HG03103 (cell line): ENCODE measurements at regions not wholly inside any gene's neighbourhood (a gene's known extent, or its start where the extent isn't known, plus 50 kb on each side); places are given as distances from the start of the nearest gene placed in this dataset.

Source experiments
- ATAC-seq: cut with Tn5 transposase; IDR thresholded peaks from one replicate; pipeline ENCODE4 v1.9.1; 2021; ENCODE audit warnings: low read depth; ENCODE audit not compliant: unreplicated experiment

DNA sequence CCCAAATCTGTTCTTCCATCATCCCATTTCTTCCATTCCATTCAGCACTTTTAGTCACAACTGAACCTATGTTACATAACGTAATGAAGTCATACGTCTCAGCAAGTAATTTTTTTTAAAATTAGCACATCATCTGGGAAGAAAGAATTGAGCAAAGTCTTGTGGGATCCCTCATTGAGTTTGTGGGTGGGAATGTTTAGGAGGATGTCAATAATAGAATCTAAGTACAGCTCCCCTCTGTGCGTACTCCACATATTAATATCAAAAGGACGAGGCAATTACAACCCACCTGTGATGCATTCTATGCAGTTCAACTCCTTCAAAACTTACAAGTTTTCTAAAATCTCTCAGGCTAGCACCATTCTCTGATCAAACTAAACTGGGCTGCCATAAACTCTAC, 526.3 kb downstream of the AGTPBP1 start:
- ATAC-seq: no peak

DNA sequence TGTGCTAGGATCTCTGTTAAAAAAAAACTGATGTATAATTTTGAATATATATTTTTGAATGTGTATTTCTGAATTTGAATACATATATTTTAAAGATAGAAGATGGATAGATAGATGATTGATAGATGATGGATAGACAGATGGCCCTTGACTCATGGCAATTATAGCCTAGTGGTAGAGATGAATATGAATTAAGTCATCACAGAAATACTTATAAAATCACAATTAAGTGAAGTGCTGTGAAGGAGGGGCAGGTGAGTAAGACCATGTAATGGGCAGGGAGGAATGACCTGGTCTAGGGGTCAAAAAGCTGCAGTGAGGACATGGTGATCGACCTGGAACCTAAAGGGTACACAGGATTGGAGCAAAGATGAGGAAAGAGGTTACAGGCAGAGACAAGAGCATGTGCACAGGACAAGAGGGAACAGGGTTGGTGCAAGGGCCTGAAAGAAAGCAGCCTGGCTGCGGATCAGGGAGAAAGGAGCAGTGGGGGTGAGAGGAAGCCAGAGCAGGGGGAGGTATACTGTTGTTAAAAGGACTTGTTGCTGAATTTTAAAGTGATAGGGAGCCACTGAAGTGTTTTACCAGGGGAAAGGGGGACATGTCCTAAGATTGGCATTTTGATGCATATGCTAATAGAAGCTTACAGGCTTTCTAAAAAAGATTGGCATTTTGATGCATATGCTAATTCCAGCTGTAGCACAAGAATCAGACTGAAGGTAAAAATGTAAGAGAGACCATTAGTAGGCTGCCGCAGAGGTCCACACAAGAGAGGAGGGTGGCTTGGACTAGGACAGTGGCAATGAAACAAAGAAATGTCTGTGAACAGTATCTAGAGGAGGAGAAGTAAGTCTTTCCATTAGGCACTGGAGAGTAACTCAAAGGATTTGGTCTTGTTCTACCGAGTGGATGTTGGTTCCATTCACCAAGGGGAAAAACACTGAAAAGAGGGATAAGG, 527.8 kb downstream of the AGTPBP1 start:
- ATAC-seq: no peak

DNA sequence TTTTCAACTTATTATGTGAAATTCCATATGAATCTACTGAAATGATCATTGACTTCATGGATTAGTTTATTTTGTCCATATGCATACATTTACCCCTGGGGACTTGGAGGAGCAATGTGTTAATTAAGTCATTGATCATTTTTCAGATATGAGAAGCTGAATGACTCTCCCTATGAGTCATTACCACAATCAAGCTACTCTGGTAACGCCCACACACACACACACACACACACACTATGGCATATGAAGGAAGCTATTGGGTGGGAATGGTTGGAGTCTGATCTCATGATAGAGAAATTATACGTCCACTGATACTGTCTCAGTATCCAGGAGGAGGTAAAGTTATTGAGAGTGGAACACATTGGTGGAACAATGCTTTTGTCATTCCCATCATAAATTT, 528.9 kb downstream of the AGTPBP1 start:
- ATAC-seq: no peak

DNA sequence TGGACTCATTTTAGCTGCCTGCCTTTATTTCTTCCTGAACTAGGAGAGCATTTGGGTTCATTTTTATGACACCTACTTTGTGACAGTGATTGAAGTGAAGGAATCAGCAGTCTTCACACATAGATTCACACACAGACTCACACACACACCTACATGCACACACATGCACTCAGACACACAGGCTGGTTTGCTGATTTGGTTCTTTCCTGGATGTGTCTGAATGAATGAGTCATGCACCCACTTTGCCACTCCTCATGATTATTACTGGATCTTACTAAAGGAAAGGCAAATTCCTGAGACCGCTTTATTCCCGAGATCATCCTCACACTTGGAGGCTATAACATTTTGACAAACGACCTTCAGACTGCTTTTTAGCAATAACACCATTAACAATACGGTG, 529.5 kb downstream of the AGTPBP1 start:
- ATAC-seq: no peak

DNA sequence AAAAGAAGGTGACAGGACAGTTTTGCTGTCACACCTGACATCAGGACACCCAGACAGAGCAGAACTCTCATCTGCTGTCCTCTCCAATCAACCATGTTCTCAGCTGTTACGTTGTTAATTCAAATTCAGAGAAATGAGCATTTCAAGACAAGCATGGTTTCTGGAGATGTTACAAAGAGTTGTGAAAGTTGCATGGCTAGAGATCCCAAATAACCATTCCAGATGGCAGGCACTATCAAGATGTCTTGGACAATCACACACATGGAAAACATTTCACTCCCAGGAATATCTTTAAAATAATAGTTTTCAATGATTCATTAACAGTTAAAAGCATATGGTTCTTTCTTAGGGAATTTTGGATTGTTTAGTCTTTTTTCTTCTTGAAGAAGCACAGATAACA, 533.1 kb downstream of the AGTPBP1 start:
- ATAC-seq: no peak

DNA sequence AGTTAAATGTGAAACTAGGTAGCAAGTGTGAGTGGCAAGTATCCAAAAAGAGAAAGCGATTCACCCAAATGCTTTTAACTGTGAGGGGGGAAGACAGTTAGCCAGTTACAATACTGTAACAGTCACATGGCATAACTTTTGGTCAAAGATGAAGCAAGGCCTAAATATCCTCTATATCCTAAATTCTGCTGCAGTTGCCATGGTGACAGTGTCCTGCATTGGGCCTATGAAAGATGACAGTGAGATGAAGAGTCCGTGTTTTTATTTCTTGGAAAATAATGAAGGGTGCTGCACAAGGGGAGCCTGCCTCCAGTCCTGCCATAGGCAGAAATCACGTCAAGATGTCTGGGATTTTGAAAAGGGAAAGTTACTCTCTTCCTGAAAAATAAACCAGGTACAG, 534.6 kb downstream of the NTRK2 start:
- ATAC-seq: no peak

DNA sequence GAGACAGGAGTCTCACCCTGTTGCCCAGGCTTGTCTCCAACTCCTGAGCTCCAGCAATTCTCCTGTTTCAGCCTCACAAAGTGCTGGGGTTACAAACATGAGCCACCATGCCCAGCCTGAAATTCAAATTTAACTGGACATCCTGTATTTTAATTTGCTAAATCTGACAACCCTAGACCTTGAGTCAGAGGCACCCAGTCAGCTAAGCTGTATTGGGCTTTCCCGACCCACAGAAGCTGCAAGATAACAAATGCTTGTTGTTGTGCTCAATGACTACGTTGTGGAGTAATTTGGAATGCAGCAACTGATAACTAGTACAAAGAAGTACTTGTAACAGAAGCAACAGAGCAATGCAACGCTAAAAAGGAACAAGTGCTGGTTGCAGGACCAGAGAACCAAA, 533.1 kb downstream of the NTRK2 start:
- ATAC-seq: no peak

DNA sequence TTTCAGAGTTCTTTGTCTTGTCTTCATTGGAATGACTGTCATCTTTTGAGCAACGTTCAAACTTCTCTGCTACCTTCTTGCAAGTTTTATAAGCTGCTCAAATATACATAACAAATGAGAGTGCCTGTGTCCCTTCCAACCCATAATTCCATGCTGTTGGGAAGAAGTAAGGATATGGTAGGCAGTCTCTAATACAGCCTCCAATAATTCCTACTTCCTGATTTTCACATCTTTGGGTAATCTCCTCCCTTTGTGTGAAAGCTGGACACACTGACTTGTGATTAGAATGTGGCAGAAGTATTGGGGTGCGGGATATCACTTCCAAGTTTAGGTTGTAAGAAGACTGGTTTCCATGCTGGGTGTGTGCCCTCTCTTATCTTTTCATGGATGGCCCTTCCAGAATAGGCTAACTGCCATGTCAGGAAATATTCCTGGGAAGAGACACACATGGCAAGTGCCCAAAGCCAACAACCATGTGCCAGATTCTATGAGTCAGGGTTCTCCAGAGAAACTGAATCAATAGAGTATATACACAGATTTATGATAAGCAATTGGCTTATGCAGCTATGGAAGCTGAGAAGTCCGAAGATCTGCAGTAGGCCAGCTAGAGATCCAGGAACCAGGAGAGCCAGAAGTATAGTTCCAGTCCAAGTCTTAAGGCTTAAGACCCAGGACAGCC, 531.3 kb downstream of the NTRK2 start:
- ATAC-seq: no peak

DNA sequence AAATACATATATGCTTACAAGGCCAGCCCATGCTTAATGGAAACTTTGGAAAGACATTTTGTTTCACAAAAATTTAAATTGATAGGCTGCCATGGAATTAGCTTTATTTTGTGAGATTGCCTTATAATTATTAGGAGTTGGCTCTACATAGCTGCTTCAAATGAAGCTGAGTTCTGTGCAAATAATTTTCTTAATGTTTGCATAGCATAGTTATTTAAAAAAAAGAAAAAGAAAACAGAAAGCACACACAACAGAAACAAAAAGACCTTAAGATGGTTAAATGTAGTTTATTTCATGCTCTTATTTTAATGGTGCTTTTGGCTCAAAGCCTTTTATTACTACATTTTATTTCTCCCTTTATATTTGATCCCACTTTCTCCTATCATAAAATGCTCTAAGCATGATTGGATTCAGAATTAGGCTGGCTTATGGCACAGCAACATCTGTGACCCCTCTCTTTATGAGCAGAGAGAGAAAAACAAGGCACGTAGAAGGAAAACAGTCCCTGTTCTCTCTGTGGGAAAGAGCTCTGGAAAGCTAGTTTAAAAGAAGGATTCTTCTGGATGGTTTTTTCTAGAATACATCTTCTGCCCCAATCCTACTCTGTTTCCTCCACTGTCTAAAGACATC, 530.5 kb downstream of the NTRK2 start:
- no peak for ATAC-seq

DNA sequence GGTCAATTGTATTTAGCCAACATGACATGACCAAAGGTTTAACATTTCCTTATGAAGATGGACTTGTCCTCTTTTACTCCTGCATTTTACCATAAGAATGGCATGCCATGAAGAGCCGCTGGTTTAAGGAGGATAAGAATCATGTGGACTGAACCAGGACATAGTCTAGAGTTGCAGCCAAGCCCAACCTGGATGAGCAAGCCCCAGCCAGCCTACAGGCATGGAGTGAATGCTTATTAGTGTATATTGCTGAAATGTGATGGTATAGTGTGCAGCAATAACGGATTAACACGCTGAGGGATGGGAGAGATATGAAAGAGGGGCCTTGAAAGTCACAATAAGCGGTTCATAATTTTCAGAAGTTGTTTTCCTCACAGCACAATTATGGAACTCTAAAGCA, 523.2 kb downstream of the NTRK2 start:
- ATAC-seq: no peak

DNA sequence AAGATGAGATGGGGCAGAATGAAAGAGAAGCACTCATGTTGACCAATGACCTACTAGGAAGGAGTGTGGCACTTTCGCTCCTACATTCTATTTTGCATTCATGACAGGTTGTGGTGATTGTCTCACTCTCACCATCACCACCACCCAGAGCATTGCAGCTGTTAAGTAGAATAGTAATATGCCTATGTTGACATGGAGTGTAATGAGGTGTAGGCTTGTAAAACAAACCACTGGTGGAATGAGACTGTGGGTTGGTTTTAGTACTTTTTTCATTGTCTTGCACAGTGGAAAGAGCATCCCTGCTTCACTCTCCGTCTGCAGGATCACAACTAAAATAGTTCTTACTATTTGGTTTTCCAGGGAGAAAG, 516.7 kb downstream of the NTRK2 start:
- ATAC-seq: no peak

DNA sequence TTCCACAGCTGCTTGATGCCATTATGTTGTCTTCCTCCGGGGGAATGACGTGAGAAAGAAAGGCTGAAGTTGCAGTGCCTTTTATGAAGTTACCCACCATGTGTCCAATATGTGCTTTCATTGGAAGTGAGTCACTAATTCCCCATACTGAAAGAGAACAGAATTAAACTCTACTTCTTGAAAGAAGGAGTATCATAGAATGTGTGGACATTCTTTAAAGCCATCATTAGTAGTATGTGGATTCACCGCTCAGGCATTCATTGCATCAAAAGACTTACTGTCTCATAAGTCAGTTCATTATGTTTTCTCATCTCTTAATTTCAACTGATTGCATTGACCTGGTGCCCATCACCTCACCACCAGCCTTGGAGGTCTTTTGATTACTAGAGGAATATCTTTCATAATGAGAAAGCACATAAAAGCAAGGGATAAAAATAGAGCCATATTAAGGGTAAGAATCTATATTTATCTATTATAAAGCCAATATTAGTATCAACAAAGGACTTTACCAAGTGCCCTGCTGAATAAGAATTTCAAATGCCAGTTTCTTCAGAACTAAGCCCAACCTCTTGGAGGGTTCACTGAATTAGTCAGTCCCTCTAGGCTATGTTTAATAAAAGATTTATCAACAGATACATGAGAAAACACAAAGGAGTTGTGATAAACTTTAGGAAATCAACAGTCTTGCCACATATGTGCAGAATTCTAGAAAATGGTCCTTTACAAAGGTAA, 516.1 kb downstream of the NTRK2 start:
- no peak for ATAC-seq

DNA sequence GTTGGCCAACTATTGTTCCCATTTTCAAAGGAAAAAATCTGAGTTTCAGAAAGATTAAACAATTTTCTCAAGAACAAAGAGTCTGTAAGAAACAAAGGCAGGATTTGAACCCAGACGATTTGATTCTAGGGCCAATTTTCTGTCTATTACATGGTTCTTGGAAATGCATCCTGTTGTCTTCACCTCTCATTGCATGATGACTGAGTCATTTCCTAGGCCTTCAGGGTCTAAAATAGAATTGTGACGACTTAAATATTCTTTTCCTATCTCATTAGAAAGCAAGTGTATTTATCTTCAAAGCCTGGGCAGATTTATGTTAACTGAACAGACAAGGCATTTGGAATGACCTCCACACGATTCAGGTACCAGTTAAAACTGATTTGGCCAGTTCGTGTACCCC, 512.9 kb downstream of the NTRK2 start:
- ATAC-seq: no peak

DNA sequence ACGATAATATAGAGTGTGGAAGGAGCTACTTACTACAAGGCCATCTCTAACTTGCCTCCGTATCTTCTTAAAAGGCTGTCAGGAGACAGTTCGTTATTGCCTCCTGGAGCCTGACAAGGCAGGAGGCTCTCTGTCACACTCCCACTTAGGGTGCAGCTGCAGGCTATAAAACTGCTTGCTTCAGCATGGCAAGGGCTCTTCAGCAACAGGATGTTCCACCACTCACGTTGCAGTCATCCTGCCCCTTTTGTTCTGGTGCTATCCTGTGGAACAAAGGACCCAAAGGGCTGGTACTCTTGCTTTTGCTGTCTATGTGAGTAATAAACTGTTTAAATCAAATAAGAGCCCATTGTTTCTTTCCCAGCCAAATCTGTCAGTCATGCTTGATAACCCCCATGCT, 508.9 kb downstream of the NTRK2 start:
- no peak for ATAC-seq

DNA sequence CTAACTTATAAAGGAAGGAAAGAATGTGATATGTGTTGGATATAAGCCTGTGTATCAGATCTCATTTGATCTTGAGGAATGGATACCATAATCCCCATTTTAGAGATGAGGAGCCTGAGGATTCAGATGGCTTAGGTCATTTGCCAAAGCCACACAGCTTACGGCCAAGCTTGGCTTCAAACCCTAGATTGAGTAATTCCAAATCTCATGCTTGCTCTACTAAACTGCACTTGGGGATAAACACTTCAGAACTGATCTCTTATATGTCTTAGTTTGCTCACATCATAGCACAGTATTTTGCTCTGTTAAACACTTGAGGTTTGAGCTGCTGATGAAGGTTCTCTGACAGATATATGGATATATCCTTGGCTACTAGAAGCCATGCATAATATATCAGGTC, 504.4 kb downstream of the NTRK2 start:
- ATAC-seq: no peak

DNA sequence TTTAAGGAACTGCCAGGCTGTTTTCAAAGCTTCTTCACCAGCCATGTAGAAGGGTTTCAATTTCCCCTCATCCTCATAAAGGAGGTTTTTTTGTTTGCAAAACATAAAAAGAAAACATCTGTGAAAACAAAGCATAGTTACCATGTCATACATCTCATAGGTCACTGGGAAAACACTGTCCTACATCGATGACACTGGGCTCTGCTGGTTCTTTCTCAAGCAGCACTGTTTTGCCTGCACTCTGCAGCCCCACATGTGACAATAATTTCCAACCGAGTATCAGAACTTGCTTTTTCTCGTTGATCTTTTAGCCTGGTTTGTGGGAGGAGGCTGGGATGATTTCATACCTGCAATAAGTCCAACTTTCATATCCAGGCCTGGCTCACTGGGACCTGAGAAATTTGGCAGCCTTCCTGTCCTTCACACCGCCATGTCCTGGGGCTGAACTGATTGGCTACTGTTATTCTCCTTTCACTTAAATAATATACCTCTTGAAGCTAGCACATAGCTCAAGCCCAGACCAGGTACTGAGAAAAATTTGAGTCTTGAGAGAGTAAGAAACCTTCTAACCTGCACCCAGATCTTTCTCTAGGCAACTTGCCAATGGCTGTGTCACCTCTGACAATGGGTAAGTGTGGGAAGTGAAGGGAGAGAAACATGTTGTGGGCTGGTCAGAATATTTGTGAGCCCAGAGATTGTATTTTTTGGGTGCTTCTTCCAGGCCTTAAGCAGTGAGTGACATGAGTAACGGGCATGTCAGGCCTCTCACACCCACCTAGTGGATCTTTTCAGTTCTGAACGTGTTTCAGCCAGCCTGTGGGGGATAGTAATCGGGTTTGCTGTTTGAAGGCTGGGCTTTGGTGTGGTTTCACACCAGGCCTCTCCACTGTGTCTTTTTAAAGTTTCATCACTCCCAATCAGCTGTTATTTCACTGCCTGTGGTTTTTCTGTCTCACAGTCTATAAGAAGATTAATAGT, 502.8 kb downstream of the NTRK2 start:
- ATAC-seq: no peak

DNA sequence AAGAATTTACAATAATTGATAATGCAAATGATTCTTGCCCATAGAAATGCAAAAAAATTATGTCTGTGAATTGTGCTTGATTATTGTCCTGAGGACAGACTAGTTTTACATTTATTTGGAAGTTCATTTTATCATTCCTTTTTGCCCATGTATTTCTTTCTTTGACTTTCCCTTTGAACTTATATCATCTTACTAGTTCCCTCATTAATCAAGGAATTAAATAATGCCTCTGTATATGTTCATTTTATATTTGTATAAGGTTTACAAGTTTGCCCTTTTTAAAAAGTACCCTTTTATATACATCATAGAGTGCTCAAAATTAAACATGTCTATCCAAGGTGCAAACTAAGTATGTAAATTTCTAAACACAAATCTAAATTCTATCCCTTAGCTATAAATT, 501.6 kb downstream of the NTRK2 start:
- no peak for ATAC-seq

DNA sequence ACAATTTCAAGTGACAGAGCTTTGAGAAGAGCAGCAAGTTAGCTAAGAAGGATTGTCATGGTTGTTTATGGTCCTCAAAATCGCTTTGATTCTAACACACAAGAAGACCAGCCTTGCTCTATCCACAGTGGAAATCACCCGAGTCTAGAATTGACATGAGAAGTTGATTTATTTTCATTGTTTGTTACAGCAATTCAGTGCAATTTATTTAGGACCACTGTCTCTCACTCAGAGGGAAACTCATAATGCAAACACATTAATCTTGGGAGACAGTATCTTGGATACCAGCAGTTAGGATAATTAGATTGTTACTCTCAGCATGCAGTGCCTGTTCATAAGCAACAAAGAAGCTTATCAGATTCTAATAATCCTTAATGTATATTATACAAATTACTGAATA, 498.9 kb downstream of the NTRK2 start:
- no peak for ATAC-seq

DNA sequence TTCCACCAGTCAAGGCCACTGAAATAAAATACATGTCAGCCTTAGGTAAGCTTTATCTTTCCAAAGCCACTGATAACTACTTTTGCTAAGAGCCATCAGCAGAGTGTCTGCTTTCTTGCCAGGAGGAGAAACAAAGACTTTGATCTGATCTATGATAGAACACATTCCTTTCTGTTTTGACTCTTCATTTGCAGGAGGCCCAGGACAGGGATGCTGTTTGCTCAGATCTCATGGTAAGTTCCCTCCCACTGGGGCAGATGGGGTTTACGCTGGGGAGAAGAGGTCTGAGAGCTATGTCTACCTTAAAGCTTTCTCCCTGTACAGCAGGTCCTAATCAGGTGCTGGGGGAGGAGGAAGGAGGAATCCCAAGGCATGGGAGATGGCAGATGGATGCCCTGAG, 497.6 kb downstream of the NTRK2 start:
- no peak for ATAC-seq

DNA sequence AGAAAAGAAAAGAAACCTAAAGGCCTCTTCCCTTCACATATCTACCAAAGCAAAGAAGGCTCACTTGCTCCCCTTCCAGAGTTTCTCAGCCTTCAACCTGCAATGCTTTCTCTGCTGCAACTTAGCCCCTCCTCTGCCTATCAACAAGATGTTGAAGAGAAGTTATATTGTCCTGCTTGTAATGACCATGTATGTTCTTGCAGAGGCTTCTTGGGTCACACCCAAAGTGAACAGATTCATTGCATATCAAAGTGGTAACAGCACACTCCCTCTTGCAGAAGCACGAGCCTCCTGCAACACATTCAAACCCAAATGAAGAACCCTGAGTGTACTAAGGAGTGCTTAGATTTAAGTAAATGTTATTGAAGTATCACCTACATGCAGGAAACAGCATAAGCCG, 494.3 kb downstream of the NTRK2 start:
- no peak for ATAC-seq
